PC-3 (cell line): ENCODE measurements at regions not wholly inside any gene's neighbourhood (a gene's known extent, or its start where the extent isn't known, plus 50 kb on each side); places are given as distances from the start of the nearest gene placed in this dataset.

ENCODE experiments used
- ATAC-seq: fragments of 200-7000 bp; cut with Tn5 transposase; 2 replicates; pipeline ENCODE4 v1.9.1; 2020; ENCODE audit warnings: mild to moderate bottlenecking, moderate library complexity
- BruUV-seq: library from RNA; stranded (reverse); fragments of 400-500 nt; replicated peaks from 2 replicates; lab custom pipeline; 2021; lab: Mats Ljungman, UMichigan
- CTCF ChIA-PET: fragments of 300-600 bp; sonication (Branson Sonifier 250); formaldehyde crosslinking; loops from one replicate; lab custom pipeline; 2022; ENCODE audit warnings: antibody characterized with exemption; lab: Charles Lee
- POLR2A ChIA-PET: fragments of 300-600 bp; sonication (Branson Sonifier 250); formaldehyde crosslinking; loops from one replicate; lab custom pipeline; 2022; ENCODE audit warnings: antibody characterized with exemption; ENCODE audit not compliant: unreplicated experiment; lab: Charles Lee
- DNase-seq: peaks from one replicate; pipeline ENCODE4 v3.0.0-alpha.2; 2015
- H2AFZ ChIP-seq: fragments of 300-600 bp; sonication (generic); 2 replicates; pipeline ENCODE4 v1.6.0; 2016; ENCODE audit warnings: antibody characterized with exemption, low read length
- H3F3A ChIP-seq: fragments of 300-600 bp; sonication (generic); one replicate; pipeline ENCODE4 v1.6.0; 2017; ENCODE audit warnings: antibody characterized with exemption, low read length, control low read depth, mild to moderate bottlenecking; ENCODE audit not compliant: unreplicated experiment
- H3K27ac ChIP-seq: fragments of 300-600 bp; sonication (generic); 2 replicates; pipeline ENCODE4 v1.5.1; 2016; ENCODE audit warnings: mild to moderate bottlenecking, low read length
- H3K27me3 ChIP-seq: fragments of 300-600 bp; sonication (generic); 2 replicates; pipeline ENCODE4 v1.6.1; 2016; ENCODE audit warnings: low read length, mixed read lengths
- H3K36me3 ChIP-seq: fragments of 300-600 bp; sonication (generic); 2 replicates; pipeline ENCODE4 v1.6.1; 2016; ENCODE audit warnings: low read depth, mixed run types, low read length, mixed read lengths
- H3K4me1 ChIP-seq: fragments of 300-600 bp; sonication (generic); 2 replicates; pipeline ENCODE4 v1.5.1; 2016; ENCODE audit warnings: low read length; ENCODE audit not compliant: insufficient read depth
- H3K4me2 ChIP-seq: fragments of 300-600 bp; sonication (generic); 2 replicates; pipeline ENCODE4 v1.6.0; 2016; ENCODE audit warnings: low read length
- H3K4me3 ChIP-seq: fragments of 300-600 bp; sonication (generic); 2 replicates; pipeline ENCODE4 v1.5.1; 2016; ENCODE audit warnings: mild to moderate bottlenecking, low read length, mixed read lengths
- H3K79me2 ChIP-seq: fragments of 300-600 bp; sonication (generic); 2 replicates; pipeline ENCODE4 v1.6.1; 2017; ENCODE audit warnings: low read length, mixed read lengths
- H3K9ac ChIP-seq: fragments of 300-600 bp; sonication (generic); 2 replicates; pipeline ENCODE4 v1.6.0; 2016; ENCODE audit warnings: mild to moderate bottlenecking, low read length
- H3K9me2 ChIP-seq: fragments of 300-600 bp; sonication (generic); replicated peaks from 2 replicates; pipeline ENCODE4 v1.6.1; 2016; ENCODE audit warnings: mixed run types, low read length, mixed read lengths
- H3K9me3 ChIP-seq: fragments of 300-600 bp; sonication (generic); 2 replicates; pipeline ENCODE4 v1.6.1; 2016; ENCODE audit warnings: low read length, mixed read lengths
- H4K20me1 ChIP-seq: fragments of 300-600 bp; sonication (generic); 2 replicates; pipeline ENCODE4 v1.6.1; 2016; ENCODE audit warnings: low read length, mixed read lengths
- CTCF ChIP-seq: fragments of 300-600 bp; sonication (generic); conservative IDR thresholded peaks from 2 replicates; pipeline ENCODE4 v1.5.1; 2017; ENCODE audit warnings: antibody characterized with exemption, low read depth, mild to moderate bottlenecking, low read length
- EZH2 ChIP-seq: fragments of 300-600 bp; sonication (generic); IDR thresholded peaks from one replicate; pipeline ENCODE4 v1.6.1; 2017; ENCODE audit warnings: antibody characterized with exemption, mild to moderate bottlenecking, low read length; ENCODE audit not compliant: unreplicated experiment
- EZH2phosphoT487 ChIP-seq: fragments of 300-600 bp; sonication (generic); IDR thresholded peaks from 2 replicates; pipeline ENCODE4 v1.6.1; 2018; ENCODE audit warnings: mild to moderate bottlenecking, antibody characterized with exemption, low read length, borderline replicate concordance
- intact Hi-C: fragments of 100-400 bp; cut with micrococcal nuclease; formaldehyde crosslinking; loops from 2 replicates; pipeline ENCODE4 v1.9.0; 2023

DNA sequence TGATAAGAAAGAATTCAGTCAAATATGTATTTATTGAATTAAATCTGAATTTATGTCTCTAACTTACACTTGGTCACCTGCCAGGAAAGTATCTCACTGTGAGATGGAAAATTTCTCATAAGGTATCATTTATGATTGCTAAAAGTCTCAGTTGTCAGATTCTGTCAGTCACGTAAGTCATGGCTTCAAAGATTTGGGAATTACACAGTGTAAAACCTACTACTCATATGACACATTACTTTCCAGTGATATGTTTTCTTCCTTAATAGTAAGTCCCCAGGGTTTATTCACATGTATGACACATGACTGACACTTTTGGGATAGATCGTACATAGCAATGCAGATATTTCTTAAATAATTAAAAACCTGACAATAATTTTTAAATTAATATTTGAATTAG, 792.2 kb downstream of the PLOD2 start:
- Histone ChIP-seq H2AFZ (no peak overlapping the region), H3K4me2 (no peak overlapping the region), H3K9ac (no peak overlapping the region), H3K4me3 (no peak overlapping the region), H3K4me1 (no peaks in the 10 kb centered on the region), H3K9me2 (no peaks in the 10 kb centered on the region), H3K27me3 (no peaks in the 10 kb centered on the region), H3K79me2 (no peaks in the 10 kb centered on the region), H4K20me1 (no peaks in the 10 kb centered on the region), H3K27ac (no peak overlapping the region), H3K36me3 (no peaks in the 10 kb centered on the region), H3F3A (no peaks in the 10 kb centered on the region), H3K9me3 (no peaks in the 10 kb centered on the region)
- ChIA-PET CTCF (no interaction called here), POLR2A (no interaction called here)
- ATAC-seq (no peak), DNase-seq (no peak)
- BruUV-seq: no TSS peak
- TF ChIP-seq EZH2phosphoT487 (no peak), EZH2 (no peak), CTCF (no peak)
- intact Hi-C loops: no loop called here

GRCh38 chr3:145370870-145371269, 790.1 kb downstream of the PLOD2 start:
- Histone ChIP-seq H3K9me2 (no peaks in the 10 kb centered on the region), H4K20me1 (no peaks in the 10 kb centered on the region), H3K4me3 (no peak overlapping the region), H3K9me3 (no peaks in the 10 kb centered on the region), H2AFZ (no peak overlapping the region), H3K27ac (no peak overlapping the region), H3K79me2 (no peaks in the 10 kb centered on the region), H3K4me2 (no peak overlapping the region), H3K36me3 (no peaks in the 10 kb centered on the region), H3K27me3 (no peaks in the 10 kb centered on the region), H3K9ac (no peak overlapping the region), H3K4me1 (no peaks in the 10 kb centered on the region), H3F3A (no peaks in the 10 kb centered on the region)
- ATAC-seq: no peak
- CTCF ChIA-PET: no interaction called here
- TF ChIP-seq EZH2phosphoT487 (no peak), CTCF (no peak), EZH2 (no peak)
- intact Hi-C loops: no loop called here
- POLR2A ChIA-PET: no interaction called here
- BruUV-seq: no TSS peak
- DNase-seq: no peak

DNA sequence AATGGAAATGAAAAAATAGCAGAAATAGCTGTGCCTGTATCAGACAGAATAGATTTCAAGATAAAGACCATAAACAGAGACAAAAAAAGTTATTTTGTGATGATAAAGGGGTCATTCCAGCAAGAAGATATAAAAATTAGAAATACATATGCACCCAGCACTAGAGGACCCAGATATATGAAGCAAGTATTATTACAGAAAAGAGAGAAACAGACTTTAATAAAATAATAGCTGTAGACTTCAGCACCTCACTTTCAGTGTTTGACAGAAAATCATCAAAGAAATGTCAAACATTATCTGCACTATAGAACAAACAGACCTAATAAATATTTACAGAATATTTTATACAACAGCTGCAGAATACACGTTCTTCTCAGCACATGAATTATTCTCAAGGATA, 783.7 kb downstream of the PLOD2 start:
- H3F3A ChIP-seq: no peaks in the 10 kb centered on the region
- no peak overlapping the region for H3K27ac ChIP-seq
- no peaks in the 10 kb centered on the region for H3K36me3 ChIP-seq
- no peak for TF ChIP-seq EZH2phosphoT487
- TF ChIP-seq CTCF: no peak
- H4K20me1 ChIP-seq: no peaks in the 10 kb centered on the region
- no peak for DNase-seq
- H3K9me2 ChIP-seq: no peaks in the 10 kb centered on the region
- ChIA-PET CTCF (no interaction called here), POLR2A (no interaction called here)
- no peak overlapping the region for H2AFZ ChIP-seq
- no peak overlapping the region for H3K4me2 ChIP-seq
- intact Hi-C loops: no loop called here
- no TSS peak for BruUV-seq
- H3K4me3 ChIP-seq: no peak overlapping the region
- no peaks in the 10 kb centered on the region for H3K4me1 ChIP-seq
- no peak for ATAC-seq
- H3K9me3 ChIP-seq: no peaks in the 10 kb centered on the region
- no peaks in the 10 kb centered on the region for H3K27me3 ChIP-seq
- H3K9ac ChIP-seq: no peak overlapping the region
- no peaks in the 10 kb centered on the region for H3K79me2 ChIP-seq
